ENCODE measurements at regions not wholly inside any gene's neighbourhood (a gene's known extent, or its start where the extent isn't known, plus 50 kb on each side); places are given as distances from the start of the nearest gene placed in this dataset.
"Not testable (repeated sequence)": the region's sequence is repeated elsewhere in the genome, so short reads cannot be mapped to it uniquely, and the experiment has no call there.

GRCh38 chr11:44434191-44434590 is 124.3 kb upstream of the ALX4 start:
- Histone ChIP-seq H3K27ac (no peak overlapping the region), H3K36me3 (replicated peaks) (no peaks in the 10 kb centered on the region), H3K4me3 (ENCODE audit: low read depth, low read length) (no peak overlapping the region), H3K27me3 (replicated peaks) (no peaks in the 10 kb centered on the region)
- no peak for TF ChIP-seq CTCF (IDR thresholded peaks at IDR 0.05; ENCODE audit: low read depth, low read length, missing control alignments)
- in situ Hi-C loops (cut with HindIII; ENCODE audit: low pct_ligation_motif_present, low sequenced_read_pairs): no loop called here
- no peak for DNase-seq

- H3K36me3 ChIP-seq (replicated peaks): no peaks in the 10 kb centered on the region
- H3K27ac ChIP-seq: no peak overlapping the region
- no peak for TF ChIP-seq CTCF (IDR thresholded peaks at IDR 0.05; ENCODE audit: low read depth, low read length, missing control alignments)
- H3K4me3 ChIP-seq (ENCODE audit: low read depth, low read length): no peak overlapping the region
- H3K27me3 ChIP-seq (replicated peaks): no peaks in the 10 kb centered on the region
- in situ Hi-C loops (cut with HindIII; ENCODE audit: low pct_ligation_motif_present, low sequenced_read_pairs): no loop called here
- no peak for DNase-seq
Observed at GRCh38 chr11:44437122-44437521, 127.2 kb upstream of the ALX4 start.

- DNase-seq; H3K27ac ChIP-seq; in situ Hi-C loops (cut with HindIII; ENCODE audit: low pct_ligation_motif_present, low sequenced_read_pairs); H3K27me3 ChIP-seq (replicated peaks); H3K4me3 ChIP-seq (ENCODE audit: low read depth, low read length); H3K36me3 ChIP-seq (replicated peaks): not testable (repeated sequence)
Observed at GRCh38 chr11:44442893-44443673, 122.4 kb upstream of the CD82 start.

- Histone ChIP-seq H3K27me3 (replicated peaks) (no peaks in the 10 kb centered on the region), H3K36me3 (replicated peaks) (no peaks in the 10 kb centered on the region), H3K4me3 (ENCODE audit: low read depth, low read length) (no peak overlapping the region), H3K27ac (no peak overlapping the region)
- DNase-seq: no peak
- in situ Hi-C loops (cut with HindIII; ENCODE audit: low pct_ligation_motif_present, low sequenced_read_pairs): no loop called here
- TF ChIP-seq CTCF (IDR thresholded peaks at IDR 0.05; ENCODE audit: low read depth, low read length, missing control alignments): no peak
Observed at GRCh38 chr11:44443836-44444769, 121.4 kb upstream of the CD82 start.

- H3K27me3 ChIP-seq (replicated peaks): no peaks in the 10 kb centered on the region
- no peak overlapping the region for H3K4me3 ChIP-seq (ENCODE audit: low read depth, low read length)
- H3K27ac ChIP-seq: no peak overlapping the region
- in situ Hi-C loops (cut with HindIII; ENCODE audit: low pct_ligation_motif_present, low sequenced_read_pairs): no loop called here
- no peak for DNase-seq
- no peaks in the 10 kb centered on the region for H3K36me3 ChIP-seq (replicated peaks)
- no peak for TF ChIP-seq CTCF (IDR thresholded peaks at IDR 0.05; ENCODE audit: low read depth, low read length, missing control alignments)
Observed at GRCh38 chr11:44444770-44445321, 120.6 kb upstream of the CD82 start.
